Cardiac muscle cell (in vitro differentiated cells and primary cell): ENCODE measurements at regions not wholly inside any gene's neighbourhood (a gene's known extent, or its start where the extent isn't known, plus 50 kb on each side); places are given as distances from the start of the nearest gene placed in this dataset.

ENCODE experiments used
- DNase-seq, 2 donors: peaks; one replicate each; pipeline versions ENCODE4 v3.0.0 to v3.0.0-alpha.2; 2010 to 2017; ENCODE audit warnings: low read depth in 1 of 2, low spot score in 1 of 2
- H3K27ac ChIP-seq: fragments of 200-600 bp; sonication (generic); 2 replicates; pipeline ENCODE4 v1.5.1; 2016
- H3K27me3 ChIP-seq: fragments of 200-600 bp; sonication (generic); 2 replicates; pipeline ENCODE4 v1.6.0; 2016; ENCODE audit warnings: control low read depth
- H3K36me3 ChIP-seq: fragments of 200-600 bp; sonication (generic); 2 replicates; pipeline ENCODE4 v1.5.1; 2016; ENCODE audit warnings: control low read depth
- H3K4me1 ChIP-seq: fragments of 200-600 bp; sonication (generic); 2 replicates; pipeline ENCODE4 v1.8.1; 2017; ENCODE audit warnings: low read depth, mild to moderate bottlenecking, mixed run types
- H3K4me3 ChIP-seq: fragments of 200-600 bp; sonication (generic); 2 replicates; pipeline ENCODE4 v1.5.1; 2016; ENCODE audit warnings: mild to moderate bottlenecking
- H3K9me3 ChIP-seq: fragments of 200-600 bp; sonication (generic); 2 replicates; pipeline ENCODE4 v1.5.1; 2017; ENCODE audit warnings: low read depth, mild to moderate bottlenecking, control low read depth
- CTCF ChIP-seq: IDR thresholded peaks from 2 replicates; pipeline ENCODE4 v1.5.1; 2012; ENCODE audit warnings: low read depth, mild to moderate bottlenecking, low read length

- Histone ChIP-seq H3K9me3 (no peaks in the 10 kb centered on the region), H3K4me3 (no peak overlapping the region), H3K36me3 (no peaks in the 10 kb centered on the region), H3K27me3 (no peaks in the 10 kb centered on the region), H3K4me1 (no peaks in the 10 kb centered on the region), H3K27ac (no peak overlapping the region)
- no peak for TF ChIP-seq CTCF
- DNase-seq: no peak
Observed at GRCh38 chr2:103338819-103339218, 577.0 kb downstream of the TMEM182 start.

GRCh38 chr2:103346780-103347179 lies 584.9 kb downstream of the TMEM182 start:
- Histone ChIP-seq H3K4me3 (no peak overlapping the region), H3K4me1 (no peaks in the 10 kb centered on the region), H3K27me3 (no peaks in the 10 kb centered on the region), H3K36me3 (no peaks in the 10 kb centered on the region), H3K9me3 (no peaks in the 10 kb centered on the region), H3K27ac (no peak overlapping the region)
- no peak for TF ChIP-seq CTCF
- DNase-seq: no peak

GRCh38 chr2:103353774-103354173 lies 591.9 kb downstream of the TMEM182 start:
- H3K36me3 ChIP-seq: no peaks in the 10 kb centered on the region
- no peak for DNase-seq
- H3K4me1 ChIP-seq: no peaks in the 10 kb centered on the region
- no peak overlapping the region for H3K27ac ChIP-seq
- H3K9me3 ChIP-seq: no peaks in the 10 kb centered on the region
- no peaks in the 10 kb centered on the region for H3K27me3 ChIP-seq
- H3K4me3 ChIP-seq: no peak overlapping the region
- TF ChIP-seq CTCF: no peak

GRCh38 chr2:103355287-103355686 lies 593.5 kb downstream of the TMEM182 start:
- TF ChIP-seq CTCF: no peak
- Histone ChIP-seq H3K4me3 (no peak overlapping the region), H3K36me3 (no peaks in the 10 kb centered on the region), H3K4me1 (no peaks in the 10 kb centered on the region), H3K27me3 (no peaks in the 10 kb centered on the region), H3K9me3 (no peaks in the 10 kb centered on the region), H3K27ac (no peak overlapping the region)
- no peak for DNase-seq

- DNase-seq: no peak
- H3K4me1 ChIP-seq: no peaks in the 10 kb centered on the region
- no peak overlapping the region for H3K27ac ChIP-seq
- H3K36me3 ChIP-seq: no peaks in the 10 kb centered on the region
- no peaks in the 10 kb centered on the region for H3K9me3 ChIP-seq
- no peak for TF ChIP-seq CTCF
- H3K4me3 ChIP-seq: no peak overlapping the region
- H3K27me3 ChIP-seq: no peaks in the 10 kb centered on the region
Observed at GRCh38 chr2:103361712-103362111, 599.9 kb downstream of the TMEM182 start.

GRCh38 chr2:103363639-103364038 lies 601.8 kb downstream of the TMEM182 start:
- no peak for DNase-seq
- Histone ChIP-seq H3K36me3 (no peaks in the 10 kb centered on the region), H3K27me3 (no peaks in the 10 kb centered on the region), H3K27ac (no peak overlapping the region), H3K4me1 (no peaks in the 10 kb centered on the region), H3K4me3 (no peak overlapping the region), H3K9me3 (no peaks in the 10 kb centered on the region)
- no peak for TF ChIP-seq CTCF
